NT2/D1 (cell line): ENCODE measurements at regions not wholly inside any gene's neighbourhood (a gene's known extent, or its start where the extent isn't known, plus 50 kb on each side); places are given as distances from the start of the nearest gene placed in this dataset.

Experiments
- SUZ12 ChIP-seq: IDR thresholded peaks from 2 replicates; pipeline ENCODE4 v1.6.1; 2011; ENCODE audit not compliant: insufficient read length, insufficient read depth; ENCODE audit errors: extremely low read depth
- YY1 ChIP-seq: IDR thresholded peaks from 2 replicates; pipeline ENCODE4 v1.6.1; 2011; ENCODE audit not compliant: insufficient read length, insufficient read depth
- ZNF274 ChIP-seq: IDR thresholded peaks from 2 replicates; pipeline ENCODE4 v1.6.1; 2011; ENCODE audit warnings: mild to moderate bottlenecking, low read depth, low read length

GRCh38 chr4:158347556-158347955, 137.3 kb downstream of the TMEM144 start:
- TF ChIP-seq YY1 (no peak), ZNF274 (no peak), SUZ12 (no peak)
